NCI-H446 treated with DMSO at 0.1 percent for 48 hours (cell line): ENCODE measurements at regions not wholly inside any gene's neighbourhood (a gene's known extent, or its start where the extent isn't known, plus 50 kb on each side); places are given as distances from the start of the nearest gene placed in this dataset.
"Not testable (repeated sequence)": the region's sequence is repeated elsewhere in the genome, so short reads cannot be mapped to it uniquely, and the experiment has no call there.

ENCODE experiments used
- DNase-seq: peaks from one replicate; lab custom pipeline; 2025; lab: John Stamatoyannopoulos, UW

DNA sequence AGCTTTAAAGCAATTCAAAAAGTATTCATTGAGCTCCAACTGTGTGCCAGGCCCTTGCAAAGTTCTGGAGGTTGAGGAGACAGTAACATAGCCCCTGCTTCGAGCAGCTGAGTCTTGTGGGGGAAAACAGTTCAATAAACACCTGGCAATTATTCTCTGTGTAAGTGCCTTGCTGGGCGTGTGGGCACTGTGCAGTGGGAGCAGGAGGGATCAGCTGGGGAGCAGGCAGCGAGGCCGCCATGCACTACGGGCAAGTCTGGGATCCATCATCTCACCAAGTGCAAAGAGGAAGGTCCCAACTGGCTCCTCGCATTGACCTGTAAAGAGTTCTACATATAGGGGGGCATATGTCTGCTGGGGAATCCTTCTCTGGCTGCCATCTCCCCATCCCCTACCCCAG, 342.2 kb upstream of the HS6ST1 start:
- no peak for DNase-seq

DNA sequence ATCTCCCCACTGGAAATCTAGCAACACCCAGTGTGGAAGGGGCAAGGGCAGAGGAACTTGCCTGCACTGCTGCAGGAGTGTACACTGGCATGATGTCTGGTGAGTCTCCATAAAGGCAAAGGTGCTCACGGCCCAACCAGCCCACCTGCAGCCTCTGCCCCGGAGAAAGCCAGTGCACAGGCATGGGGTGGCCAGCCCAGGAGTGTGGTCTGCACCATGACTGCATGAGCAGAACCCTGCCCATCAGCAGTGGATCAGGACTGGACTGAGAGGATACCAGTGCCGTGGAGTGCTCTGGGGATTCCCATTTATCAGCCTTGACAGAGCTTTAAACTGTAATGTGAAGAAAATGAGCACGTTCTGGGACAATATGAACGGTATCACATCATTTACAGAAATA, 342.6 kb upstream of the HS6ST1 start:
- DNase-seq: no peak

DNA sequence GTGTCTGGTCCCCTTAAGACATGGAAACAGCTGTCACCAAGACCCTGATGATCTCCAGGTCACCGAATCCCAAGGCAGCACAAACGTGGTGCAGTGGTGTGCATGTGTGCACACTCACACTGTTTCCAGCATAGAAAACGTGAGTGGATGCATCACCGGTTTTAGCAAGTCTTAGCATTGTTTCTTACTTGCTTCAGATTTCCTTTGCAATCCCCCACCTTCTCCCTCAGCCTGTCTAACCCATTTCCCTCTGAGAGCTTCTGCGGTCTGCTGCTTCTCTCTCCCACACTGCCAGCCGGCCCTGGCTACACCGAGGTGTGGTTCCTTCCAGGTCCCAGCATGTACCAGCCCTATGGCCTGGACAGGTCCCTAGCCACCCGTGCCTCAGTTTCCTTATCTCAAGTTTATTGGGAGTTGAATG, 343.4 kb upstream of the HS6ST1 start:
- no peak for DNase-seq

DNA sequence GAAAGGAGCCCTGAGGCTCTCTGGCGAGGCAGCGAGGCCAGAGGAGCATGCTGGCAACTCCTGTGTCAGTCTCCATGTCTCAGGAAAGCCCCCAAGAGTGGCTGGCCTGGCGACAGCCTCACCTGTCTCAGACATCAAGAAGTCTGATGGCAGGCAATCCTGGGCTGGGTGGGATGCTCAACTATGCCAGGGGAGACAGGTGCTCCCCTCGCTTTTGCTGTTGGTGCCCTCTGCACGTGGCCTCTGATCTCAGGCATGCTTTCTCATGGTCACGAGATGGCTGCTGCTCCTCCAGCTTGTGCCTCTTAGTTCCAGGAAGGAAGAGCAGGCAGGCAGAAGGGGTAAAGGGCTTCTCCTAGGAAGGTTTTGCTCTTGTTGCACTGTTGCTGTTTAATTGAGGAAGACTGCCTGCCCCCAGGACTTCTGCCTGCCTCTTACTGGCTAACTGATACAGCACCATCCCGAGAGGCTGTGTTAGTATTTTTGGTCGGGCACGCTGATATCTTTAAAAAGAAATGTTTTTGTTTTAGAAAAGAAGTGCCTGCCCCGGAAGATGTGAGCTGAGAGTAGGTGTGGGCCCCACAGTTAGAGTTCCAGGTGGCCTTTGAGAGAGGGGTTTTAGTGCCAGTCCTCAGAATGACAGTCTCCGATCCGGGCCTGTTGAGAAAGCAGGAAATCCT, 344.8 kb upstream of the HS6ST1 start:
- no peak for DNase-seq

DNA sequence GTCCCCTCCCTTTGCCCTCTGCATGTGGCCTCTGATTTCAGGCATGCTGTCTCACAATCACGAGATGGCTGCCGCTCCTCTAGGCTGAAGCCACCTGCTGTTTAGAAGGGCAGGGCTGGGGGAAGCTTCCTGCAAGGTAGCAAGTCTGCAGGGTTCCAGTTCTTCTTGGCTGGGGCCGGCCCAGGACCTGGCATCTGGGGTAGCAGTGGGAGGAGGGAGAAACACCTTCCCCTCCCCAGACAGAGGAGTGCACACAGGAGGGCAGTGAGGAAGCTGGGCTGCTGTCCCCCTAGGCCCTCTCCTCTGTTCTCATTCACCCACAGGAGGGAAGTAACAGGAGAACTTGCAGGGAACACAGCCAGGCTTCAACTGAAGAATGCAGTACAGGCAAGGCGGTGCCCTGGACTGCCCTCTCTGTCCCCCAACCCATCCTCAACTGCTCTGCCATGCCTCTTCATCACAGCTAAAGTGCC, 345.9 kb upstream of the HS6ST1 start:
- no peak for DNase-seq

DNA sequence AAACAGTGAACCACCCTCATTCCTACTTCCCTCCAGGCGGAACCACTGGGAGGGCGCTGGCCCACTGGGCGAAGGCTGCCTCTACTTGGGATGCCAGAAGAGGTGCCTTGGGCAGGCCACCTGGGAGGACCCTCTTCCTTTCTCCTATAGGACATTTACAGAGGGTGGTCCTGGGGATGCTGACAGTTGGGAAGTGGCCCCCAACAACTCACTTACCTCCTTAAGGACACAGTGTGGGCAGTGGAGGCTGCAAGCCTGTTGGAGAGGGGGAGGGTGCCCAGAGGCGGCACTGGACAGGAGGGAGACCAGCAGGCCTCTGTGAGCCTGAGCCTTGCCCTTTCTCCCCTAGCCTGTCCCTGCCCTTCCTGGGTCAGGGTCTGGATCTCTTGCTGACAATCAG, 346.4 kb upstream of the HS6ST1 start:
- DNase-seq: no peak

DNA sequence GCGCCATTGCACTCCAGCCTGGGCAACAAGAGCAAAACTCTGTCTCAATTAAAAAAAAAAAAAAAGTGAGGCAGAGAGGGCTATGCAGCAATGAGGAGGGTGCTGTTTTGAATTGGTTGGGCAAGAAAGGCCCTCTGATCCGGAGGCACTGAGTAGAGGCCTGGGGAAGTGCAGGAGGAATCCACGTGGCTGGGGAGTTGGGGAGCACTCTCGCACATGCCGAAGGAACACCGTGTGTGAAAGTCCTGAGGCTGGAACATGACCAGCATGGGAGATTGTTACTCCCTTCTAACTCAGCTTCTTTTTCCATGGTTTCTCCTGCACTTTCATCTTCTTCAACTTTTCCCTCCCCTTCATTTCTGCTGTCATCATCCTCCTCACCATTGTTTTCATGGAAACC, 347.9 kb upstream of the HS6ST1 start:
- no peak for DNase-seq

DNA sequence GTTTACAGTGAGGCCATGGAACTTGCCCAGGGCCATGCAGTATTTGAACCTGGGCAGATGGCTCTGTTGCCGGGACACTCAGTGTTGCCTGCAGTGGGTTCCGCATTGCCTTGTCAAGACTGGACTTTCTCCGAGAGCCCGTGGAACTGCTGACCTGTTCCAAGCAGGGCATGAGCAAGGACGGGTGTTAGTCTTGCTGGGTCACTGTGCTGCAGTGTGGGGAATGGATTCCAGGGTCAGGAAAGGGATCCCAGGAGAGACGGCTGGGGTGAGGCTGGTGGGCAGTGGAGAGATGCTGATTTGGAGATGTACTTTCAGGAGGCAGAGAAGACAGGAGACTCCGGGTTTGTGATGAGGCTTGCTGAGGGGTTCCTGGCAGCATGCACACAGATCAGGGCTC, 348.7 kb upstream of the HS6ST1 start:
- DNase-seq: no peak

DNA sequence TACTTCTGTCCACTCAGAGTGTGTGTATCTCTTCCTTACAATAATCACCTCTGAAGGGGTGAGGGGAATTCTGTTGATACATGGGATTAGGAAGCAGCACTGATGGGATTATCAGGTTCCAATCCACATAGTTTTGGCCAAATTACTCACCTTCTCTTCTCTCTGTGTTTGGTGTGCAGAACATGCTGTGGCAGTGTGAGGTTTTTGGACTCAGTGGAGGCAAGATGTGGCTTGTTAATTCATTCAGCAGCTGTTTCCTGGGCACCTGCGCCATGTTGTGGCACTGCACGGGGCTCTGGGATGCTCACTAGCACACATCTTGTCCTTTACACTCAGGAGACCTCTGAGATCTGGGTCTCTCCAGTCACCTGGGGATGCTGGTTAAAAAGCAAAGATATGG, 350.3 kb upstream of the HS6ST1 start:
- no peak for DNase-seq

DNA sequence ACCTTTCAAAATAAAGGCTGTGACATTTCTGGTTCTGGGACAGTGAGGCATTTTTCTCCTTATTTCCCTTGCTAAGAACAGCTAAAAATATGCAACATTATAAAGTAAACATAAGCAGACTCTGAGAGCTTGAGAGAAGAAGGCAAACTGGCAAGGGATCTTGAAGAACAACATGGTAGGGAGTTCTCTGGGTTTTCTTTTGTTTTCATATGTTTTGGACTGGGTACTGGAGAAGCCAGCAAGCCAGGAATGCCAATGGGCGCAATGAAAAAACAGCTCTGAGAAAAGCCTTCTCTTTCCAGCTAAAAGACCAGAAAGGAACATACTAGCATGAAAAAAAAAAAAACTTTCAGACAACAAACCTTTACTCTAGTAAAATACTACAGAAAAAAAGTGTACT, 351.4 kb upstream of the HS6ST1 start:
- DNase-seq: no peak

DNA sequence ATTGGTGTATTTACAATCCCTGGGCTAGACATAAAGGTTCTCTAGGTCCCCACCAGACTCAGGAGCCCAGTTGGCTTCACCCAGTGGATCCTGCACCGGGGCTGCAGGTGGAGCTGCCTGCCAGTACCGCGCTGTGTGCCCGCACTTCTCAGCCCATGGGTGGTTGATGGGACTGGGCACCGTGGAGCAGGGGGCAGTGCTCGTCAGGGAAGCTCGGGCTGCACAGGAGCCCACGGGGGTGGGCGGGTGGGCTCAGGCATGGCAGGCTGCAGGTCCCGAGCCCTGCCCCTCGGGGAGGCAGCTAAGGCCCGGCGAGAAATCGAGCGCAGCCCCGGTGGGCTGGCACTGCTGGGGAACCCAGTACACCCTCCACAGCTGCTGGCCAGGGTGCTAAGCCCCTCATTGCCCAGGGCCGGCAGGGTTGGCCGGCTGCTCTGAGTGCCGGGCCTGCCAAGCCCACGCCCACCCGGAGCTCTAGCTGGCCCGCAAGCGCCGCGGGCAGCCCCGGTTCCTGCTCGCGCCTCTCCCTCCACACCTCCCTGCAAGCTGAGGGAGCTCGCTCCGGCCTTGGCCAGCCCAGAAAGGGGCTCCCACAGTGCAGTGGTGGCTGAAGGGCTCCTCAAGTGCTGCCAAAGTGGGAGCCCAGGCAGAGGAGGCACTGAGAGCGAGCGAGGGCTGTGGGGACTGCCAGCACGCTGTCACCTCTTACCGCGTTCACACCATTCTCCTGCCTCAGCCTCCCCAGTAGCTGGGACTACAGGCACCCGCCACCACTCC, 353.5 kb upstream of the HS6ST1 start:
- DNase-seq: not testable (repeated sequence)

DNA sequence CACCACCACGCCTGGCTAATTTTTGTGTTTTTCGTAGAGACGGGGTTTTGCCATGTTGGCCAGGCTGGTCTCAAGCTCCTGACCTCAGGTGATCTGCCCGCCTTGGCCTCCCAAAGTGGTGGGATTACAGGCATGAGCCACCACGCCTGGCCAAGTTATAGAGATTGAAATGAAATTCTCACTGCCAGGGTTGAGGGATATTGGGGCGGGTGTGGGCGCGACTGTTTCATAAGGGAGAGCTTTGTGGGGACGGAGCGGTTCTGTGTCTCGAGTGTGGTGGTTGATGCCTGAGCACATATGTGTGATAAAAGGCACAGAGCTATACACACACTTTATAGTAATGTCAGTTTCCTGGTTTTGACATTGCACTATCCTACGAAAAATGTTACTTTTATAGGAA, 361.0 kb upstream of the HS6ST1 start:
- not testable (repeated sequence) for DNase-seq

DNA sequence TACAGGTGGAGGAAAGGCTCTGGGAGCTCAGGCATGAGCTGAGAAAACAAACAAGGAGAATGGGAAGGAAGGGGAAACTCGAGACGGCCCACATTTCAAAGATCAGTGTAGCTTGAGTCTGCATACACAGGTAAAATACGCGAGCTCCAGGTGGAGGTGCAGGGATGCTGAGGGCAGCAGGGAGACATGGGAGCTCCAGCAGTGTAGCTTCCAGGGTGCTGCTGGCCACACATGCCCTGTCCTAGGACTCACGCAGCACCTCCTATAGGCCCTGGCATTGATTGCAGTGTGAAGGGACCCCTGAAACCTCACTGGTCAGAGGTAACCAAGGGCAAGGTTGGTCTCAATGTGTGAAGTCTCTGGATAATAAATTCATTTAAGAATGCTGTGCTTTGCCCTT, 362.8 kb upstream of the HS6ST1 start:
- no peak for DNase-seq

DNA sequence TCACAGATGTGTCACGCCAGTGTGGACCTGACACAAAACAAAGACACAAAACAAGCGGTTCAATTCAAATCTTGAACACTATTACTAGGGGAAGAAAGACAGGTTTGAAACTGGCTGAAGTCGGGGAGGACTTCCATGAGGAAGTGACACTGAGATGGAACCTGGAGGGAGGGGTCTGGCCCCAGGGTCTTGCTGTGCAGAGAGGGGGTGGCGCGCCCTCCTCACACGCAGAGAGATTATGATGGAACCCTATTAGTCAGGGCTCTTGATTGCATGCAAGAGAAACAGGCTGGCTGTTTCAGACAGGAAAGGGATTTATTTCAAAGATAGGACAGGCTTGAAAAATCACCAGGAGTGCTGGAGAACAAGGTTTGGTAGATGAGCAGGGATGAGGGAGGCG, 363.6 kb upstream of the HS6ST1 start:
- no peak for DNase-seq

DNA sequence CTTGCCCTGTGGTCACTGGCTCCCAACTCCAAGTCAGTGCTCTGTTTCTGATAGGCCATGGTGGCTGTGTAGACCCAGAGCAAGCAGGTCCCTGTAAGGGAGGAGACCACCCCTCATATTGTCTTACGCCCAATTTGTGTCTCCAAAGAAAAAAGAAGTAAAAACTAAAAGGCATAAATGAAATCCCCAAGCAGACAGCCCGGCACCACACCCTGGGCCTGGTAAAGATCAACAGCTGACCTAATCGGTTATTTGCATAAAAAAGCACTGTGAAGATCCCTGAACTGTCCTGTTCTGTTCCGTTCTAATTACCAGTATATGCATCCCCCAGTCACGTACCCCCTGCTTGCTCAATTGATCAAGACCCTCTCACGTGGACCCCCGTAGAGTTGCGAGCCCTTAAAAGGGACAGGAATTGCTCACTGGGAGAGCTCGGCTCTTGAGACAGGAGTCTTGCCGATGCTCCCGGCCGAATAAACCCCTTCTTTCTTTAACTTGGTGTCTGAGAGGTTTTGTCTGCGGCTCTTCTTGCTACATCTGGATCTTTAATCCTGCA, 364.1 kb upstream of the HS6ST1 start:
- no peak for DNase-seq

DNA sequence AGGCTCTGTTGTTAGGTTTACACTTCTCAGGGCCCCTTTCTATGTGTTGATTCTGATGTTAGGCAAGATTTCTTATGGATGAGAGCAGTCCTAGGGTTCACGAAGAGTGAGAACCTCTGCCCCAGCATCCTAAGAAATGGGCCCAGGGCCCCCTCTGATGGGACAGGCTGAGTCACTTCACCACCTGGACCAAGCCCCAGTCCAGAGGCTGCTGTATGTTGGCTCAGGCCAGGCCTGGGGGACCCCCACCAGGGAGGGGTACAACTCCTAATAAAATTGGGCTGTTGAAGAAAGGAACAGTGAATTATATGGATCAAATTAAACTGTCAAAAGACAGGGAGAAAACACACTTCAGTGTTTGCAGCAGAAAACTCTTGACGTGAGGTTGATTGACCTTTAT, 365.9 kb upstream of the HS6ST1 start:
- DNase-seq: no peak

DNA sequence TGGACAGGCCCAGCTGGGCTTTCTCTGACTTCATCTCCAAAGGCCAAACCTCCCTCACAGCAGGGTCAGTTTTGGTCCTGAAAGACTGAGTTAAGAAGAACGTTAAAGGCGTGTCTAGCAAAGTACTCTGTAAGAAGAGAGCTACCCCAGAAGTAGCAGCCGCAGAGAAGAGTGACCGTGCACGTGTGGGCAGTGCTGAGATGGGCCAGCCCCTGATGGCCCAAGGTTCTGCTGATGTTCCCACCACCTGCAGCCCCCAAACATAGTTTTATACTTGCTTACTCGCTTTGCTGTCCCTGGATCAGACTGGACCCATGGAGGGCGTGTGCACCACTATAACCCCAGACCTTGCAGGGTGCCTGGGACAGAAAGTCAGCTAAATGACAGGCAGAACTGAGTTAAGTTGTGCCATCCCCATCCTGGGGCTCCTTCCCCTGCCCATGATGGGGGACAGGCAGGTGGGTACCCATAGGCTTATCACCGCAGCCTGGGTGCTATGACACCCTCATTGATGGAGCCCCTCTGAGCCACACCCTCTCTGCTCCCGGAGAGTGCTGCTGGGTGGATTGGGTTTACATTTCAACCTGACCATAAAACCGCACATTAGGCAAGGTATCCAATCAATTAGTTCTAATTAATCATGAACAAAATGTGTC, 367.3 kb upstream of the HS6ST1 start:
- DNase-seq: no peak

DNA sequence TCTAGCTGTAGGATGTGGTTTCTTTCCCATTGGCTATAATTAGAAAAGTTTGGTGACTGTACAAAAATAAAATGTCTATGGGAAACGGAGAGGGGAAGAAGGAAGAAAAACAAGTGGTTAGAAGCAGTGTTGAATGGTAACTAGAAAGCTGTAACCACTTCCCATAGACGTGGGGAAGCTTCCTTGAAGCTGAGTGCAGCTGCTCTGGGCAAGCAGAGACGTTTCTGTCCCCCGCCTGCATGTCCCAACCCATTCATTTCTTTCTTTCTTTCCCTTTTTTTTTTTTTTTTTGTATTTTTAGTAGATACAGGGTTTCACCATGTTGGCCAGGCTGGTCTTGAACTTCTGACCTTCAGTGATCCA, 367.8 kb upstream of the HS6ST1 start:
- DNase-seq: no peak

DNA sequence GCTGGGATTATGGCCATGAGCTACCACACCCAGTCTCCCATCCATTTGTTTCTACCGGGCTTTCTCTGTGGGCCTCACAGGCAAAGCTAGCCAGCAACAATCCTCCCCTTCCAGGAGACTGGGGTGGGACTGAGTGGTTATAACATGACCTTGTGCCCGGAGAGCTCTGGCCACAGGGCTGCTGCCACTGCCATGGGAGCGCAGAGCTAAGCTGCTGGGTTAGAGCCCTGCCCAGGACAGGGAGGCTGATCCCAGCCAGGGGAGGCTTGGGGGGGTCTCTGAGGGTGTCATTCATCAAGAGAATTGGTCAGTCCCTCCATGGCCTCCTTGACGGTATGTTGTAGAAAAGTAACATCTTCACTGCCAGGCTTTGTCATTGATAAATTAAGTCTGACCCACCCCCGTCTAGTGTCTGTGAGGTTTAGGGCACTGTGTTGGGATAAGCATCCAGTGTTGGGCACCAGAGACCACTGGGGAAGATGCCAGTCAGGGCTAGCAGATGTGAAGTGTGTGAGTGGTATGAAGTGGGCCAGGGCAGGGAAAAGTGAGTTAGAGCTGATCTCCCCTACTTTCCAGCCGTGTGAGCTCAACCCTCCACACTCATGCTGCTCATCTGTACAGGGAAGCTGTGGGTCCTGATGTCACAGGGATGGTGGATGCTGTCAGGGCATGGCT, 368.4 kb upstream of the HS6ST1 start:
- DNase-seq: no peak

DNA sequence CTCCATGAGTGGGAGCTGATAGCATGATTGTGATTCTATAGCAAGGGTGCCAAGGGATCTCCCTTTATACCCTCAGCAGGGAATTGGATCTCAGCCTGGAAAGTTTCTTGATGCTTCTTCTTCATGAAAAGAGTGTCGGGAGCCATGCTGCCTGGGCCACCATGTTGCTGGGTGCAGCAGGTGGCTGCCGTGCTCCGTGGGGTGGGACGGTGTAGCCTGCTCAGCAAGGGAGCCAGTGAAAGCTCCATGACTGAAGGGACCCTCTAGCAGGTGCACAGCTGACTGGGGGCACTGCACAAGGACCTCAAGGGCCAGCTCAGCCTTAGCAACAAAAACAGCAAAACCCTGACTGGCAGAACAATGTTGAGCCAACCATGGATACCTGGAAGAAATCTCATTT, 368.9 kb upstream of the HS6ST1 start:
- DNase-seq: no peak

DNA sequence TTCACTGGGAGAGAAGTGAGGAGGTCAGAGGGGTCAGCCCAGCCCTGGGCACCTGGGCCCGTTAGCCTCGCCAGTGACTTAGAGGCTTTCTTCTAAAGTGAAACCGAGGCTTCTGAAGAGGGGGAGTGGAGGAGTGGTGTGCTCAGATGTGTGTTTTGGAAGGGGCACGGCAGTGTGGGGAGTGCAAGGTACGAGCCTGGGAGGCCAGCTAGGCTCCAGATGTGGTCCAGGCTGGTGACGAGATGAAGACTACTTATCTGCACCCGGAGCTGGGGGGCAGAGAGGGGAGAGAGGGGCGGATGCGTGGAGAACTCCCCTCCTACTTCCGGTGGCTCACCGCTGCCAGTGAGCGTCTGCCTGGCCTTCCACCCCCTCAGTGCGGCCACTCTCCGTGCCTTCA, 371.3 kb upstream of the HS6ST1 start:
- no peak for DNase-seq

DNA sequence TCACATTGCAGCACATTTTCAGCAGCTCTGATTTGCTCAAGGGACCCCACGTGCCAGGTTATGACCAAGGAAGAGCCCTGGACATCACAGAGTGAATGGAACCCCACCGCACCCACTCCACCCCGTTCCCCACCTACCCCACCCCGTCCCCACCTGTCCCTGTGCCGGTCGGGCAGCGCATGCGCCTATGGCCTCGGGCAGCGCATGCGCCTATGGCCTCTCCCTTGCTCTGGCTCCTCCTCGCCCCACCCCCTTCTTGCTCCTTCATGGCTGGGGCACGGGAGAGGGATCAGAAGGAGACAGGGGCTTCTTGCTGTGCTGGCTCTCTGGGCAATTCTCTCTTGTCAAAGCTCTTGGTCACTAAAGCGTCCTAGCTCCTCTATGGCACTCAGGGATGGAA, 371.8 kb upstream of the HS6ST1 start:
- no peak for DNase-seq
